ENCODE measurements at regions not wholly inside any gene's neighbourhood (a gene's known extent, or its start where the extent isn't known, plus 50 kb on each side); places are given as distances from the start of the nearest gene placed in this dataset.

DNA sequence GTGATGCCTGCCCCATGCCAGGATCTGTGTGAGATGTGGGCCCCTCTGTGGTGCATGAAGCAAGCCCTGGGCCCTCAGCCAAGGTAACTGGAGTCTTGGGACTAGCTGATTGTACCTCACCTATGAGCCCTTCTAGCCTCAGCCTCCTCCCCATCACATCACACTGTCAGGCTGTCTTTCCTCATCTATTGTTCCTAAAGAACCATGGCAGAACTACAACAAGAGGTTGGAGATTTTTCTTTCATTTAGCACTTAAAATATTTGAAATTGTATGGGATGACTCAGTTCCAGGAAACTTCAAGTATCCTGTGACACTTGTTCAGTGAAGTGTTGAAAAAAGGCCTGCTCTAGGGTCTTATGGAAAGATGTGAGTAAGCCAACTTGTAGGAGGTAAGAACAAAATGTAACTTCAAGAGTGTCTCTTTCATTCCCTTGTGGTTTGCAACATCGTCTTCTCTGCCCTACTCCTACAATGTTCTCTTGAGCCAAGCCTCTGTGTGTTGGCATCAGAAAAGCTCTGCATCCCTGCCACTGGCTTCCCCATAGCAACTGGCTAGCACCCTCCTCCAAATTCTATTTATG lies 58.7 kb upstream of the TIPARP start:
- Histone ChIP-seq H3K4me1 (ENCODE audit: insufficient read depth) (no peaks in the 10 kb centered on the region), H3K9me3 (no peaks in the 10 kb centered on the region), H3K27me3 (no peaks in the 10 kb centered on the region), H3K4me3 (no peak overlapping the region), H3K27ac (no peak overlapping the region), H3K36me3 (no peaks in the 10 kb centered on the region)
- WGBS, 3 donors = 23 to 40% (median 26%) methylated on average over 1 of the region's 1 CpG
- TF ChIP-seq EP300 (IDR thresholded peaks at IDR 0.05) (no peak), POLR2A (IDR thresholded peaks at IDR 0.05) (no peak)
- TF ChIP-seq, protein P1, sequence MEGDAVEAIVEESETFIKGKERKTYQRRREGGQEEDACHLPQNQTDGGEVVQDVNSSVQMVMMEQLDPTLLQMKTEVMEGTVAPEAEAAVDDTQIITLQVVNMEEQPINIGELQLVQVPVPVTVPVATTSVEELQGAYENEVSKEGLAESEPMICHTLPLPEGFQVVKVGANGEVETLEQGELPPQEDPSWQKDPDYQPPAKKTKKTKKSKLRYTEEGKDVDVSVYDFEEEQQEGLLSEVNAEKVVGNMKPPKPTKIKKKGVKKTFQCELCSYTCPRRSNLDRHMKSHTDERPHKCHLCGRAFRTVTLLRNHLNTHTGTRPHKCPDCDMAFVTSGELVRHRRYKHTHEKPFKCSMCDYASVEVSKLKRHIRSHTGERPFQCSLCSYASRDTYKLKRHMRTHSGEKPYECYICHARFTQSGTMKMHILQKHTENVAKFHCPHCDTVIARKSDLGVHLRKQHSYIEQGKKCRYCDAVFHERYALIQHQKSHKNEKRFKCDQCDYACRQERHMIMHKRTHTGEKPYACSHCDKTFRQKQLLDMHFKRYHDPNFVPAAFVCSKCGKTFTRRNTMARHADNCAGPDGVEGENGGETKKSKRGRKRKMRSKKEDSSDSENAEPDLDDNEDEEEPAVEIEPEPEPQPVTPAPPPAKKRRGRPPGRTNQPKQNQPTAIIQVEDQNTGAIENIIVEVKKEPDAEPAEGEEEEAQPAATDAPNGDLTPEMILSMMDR (IDR thresholded peaks at IDR 0.05) = no peak
- intact Hi-C loops (cut with DNase I) = no loop called here
- DNase-seq = no peak

DNA sequence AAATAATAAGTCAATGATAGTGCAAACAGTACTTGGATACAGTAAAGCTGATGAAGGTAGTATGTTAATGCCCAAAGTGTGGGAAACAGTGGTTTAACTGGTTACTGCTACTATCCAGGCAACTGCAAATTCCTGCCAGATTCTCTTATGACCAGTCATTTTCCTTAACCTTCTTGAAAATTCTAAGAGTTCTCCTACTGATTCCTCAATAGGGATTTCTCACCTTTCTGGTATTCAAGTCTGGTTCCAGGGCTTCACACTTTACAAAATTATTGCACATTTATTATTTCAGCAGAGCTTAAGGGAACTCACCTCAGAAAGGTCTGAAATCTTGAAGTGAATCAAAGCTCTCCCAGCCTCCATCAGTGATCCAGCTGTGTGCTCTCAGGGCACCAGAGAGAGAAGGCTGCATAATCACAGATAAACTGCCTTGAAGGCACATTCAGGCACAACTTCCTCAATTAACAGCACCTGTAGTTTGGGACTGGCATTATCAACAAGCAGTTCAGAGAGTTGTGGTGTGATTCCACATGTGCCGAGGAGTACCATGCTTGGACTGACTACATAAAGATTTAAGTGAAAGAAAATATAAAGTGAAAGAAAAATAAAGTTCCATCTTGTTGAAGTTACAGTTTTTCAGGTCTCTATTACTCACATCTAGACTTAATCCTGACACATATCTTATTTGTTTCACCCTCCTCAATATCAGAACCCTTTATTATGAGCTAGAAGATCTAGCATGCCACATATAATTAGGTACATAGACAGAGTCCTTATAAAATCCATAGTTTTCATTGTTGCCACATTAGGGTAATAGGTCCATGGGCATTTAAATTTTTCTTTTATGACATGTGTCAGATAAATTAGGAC lies 59.5 kb upstream of the TIPARP start:
- intact Hi-C loops (cut with DNase I) = no loop called here
- no peak for DNase-seq
- TF ChIP-seq, protein P1 (IDR thresholded peaks at IDR 0.05) = no peak
- no peak for TF ChIP-seq POLR2A (IDR thresholded peaks at IDR 0.05)
- no peak for TF ChIP-seq EP300 (IDR thresholded peaks at IDR 0.05)
- H3K9me3 ChIP-seq = no peaks in the 10 kb centered on the region
- no peaks in the 10 kb centered on the region for H3K27me3 ChIP-seq
- no peak overlapping the region for H3K27ac ChIP-seq
- no peak overlapping the region for H3K4me3 ChIP-seq
- H3K36me3 ChIP-seq = no peaks in the 10 kb centered on the region
- H3K4me1 ChIP-seq (ENCODE audit: insufficient read depth) = no peaks in the 10 kb centered on the region
- 78 to 89% (median 82%) methylated on average over 1 of the region's 1 CpG for WGBS, 3 donors

DNA sequence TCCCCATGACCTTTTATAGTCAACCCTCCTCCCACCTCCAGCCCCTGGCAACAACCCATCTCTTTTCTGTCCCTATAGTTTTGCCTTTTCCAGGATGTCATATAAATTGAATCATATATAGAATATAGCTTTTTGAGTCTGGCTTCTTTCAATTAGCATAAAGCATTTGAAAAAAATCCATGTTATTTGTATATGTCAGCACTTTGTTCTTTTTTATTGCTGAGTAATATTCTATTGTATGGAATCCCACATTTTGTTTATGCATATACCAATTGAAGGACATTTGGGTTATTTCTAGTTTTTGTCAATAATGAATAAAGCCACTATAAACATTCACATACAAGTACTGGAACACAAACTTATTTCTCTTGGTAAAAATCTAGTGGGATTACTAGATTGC lies 58.0 kb upstream of the SSR3 start:
- Histone ChIP-seq H3K27ac (no peak overlapping the region), H3K27me3 (no peaks in the 10 kb centered on the region), H3K4me3 (no peak overlapping the region), H3K4me1 (ENCODE audit: insufficient read depth) (no peaks in the 10 kb centered on the region), H3K36me3 (no peaks in the 10 kb centered on the region), H3K9me3 (no peaks in the 10 kb centered on the region)
- TF ChIP-seq, protein P1 (IDR thresholded peaks at IDR 0.05) = no peak
- TF ChIP-seq EP300 (IDR thresholded peaks at IDR 0.05) (no peak), POLR2A (IDR thresholded peaks at IDR 0.05) (no peak)
- intact Hi-C loops (cut with DNase I) = no loop called here
- no peak for DNase-seq

DNA sequence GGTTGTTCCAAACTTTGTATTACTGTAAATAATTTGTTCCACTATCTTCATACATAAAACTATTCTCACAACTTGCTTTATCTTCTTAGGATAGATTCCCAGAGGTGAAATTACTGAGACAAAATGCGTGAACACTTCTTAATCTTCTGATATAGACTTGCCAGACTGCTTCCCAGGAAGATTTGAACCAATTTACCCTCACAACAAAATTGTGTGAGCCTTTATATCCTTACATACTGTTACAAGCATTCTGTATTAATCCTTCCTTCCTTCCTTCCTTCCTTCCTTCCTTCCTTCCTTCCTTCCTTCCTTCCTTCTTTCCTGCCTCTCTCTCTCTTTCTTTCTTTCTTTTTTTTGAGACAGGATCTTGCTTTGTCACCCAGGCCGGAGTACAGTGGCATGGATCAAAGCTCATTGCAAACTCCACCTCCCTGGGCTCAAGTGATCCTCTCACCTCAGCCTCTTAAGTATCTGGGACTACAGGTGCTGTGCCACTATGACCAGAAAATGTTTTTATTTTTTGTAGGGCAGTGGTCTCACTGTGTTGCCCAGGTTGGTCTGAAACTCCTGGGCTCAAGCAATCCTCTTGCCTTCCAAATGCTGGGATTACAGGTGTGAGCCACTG lies 57.1 kb upstream of the SSR3 start:
- intact Hi-C loops (cut with DNase I) = no loop called here
- no peak overlapping the region for H3K4me3 ChIP-seq

More for the DNA sequence above, 57.1 kb upstream of the SSR3 start:
- Histone ChIP-seq H3K27ac (no peak overlapping the region), H3K4me1 (ENCODE audit: insufficient read depth) (no peaks in the 10 kb centered on the region), H3K9me3 (no peaks in the 10 kb centered on the region), H3K36me3 (no peaks in the 10 kb centered on the region), H3K27me3 (no peaks in the 10 kb centered on the region)
- no peak for DNase-seq
- TF ChIP-seq, protein P1 (IDR thresholded peaks at IDR 0.05) = no peak
- no peak for TF ChIP-seq POLR2A (IDR thresholded peaks at IDR 0.05)
- no peak for TF ChIP-seq EP300 (IDR thresholded peaks at IDR 0.05)
- 88 to 90% (median 88%) methylated on average over 2 of the region's 2 CpGs for WGBS, 3 donors

Measured in ovary (tissue), 7 donors.